ENCODE measurements at regions not wholly inside any gene's neighbourhood (a gene's known extent, or its start where the extent isn't known, plus 50 kb on each side); places are given as distances from the start of the nearest gene placed in this dataset.

- ChIA-PET POLR2A (no interaction called here), CTCF (interaction anchor here (1.3 to 2.1 kb wide), 2 partner anchors 14 to 24 kb away, joined by 3 to 7 read pairs; no protein-coding TSS in a partner anchor)
- Histone ChIP-seq H3K36me3 (ENCODE audit: insufficient read depth, low read length) (no peaks in the 10 kb centered on the region), H3K4me3 (ENCODE audit: low read length) (no peak overlapping the region), H3K4me1 (ENCODE audit: insufficient read depth, low read length) (no peaks in the 10 kb centered on the region), H3K9me3 (ENCODE audit: low read length) (no peaks in the 10 kb centered on the region), H3K27ac (ENCODE audit: low read depth, low read length) (no peak overlapping the region), H3K27me3 (ENCODE audit: insufficient read depth, low read length, poor library complexity, severe bottlenecking) (no peaks in the 10 kb centered on the region)
- DNase-seq: no peak
- Mint-ChIP-seq H3K4me3 (no peak overlapping the region), H3K27ac (no peak overlapping the region), H3K36me3 (peaks cover 0 to 7% (median 3%) of the 10 kb centered on the region in 3 donors), H3K4me1 (no peaks in the 10 kb centered on the region), H3K9me3 (peaks cover 4 to 7% (median 6%) of the 10 kb centered on the region in 5 donors), H3K27me3 (peaks cover 4 to 5% of the 10 kb centered on the region in 2 donors)
These were observed 146.4 kb upstream of the LYZL2 start for GRCh38 chr10:30775779-30776591.

DNA sequence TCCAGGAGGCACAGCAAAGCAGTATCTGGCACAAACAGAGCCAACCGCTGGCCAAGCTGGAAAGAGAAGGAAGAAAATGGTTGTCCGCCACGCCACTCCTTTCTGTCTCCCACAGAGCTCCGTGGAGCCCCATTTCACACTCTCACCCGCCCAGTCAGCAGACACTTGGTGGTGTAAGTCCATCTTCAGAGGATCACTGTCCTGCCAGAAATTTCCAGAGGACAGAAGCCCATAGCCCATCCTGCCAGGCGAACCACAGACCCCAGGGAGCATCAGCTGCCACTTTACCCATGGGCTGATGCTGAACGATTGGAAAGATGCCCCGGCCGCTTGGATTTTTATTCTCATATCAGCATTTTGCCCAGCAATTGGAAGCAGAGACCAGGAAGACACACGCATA, 144.7 kb upstream of the LYZL2 start:
- CTCF ChIA-PET: no interaction called here
- Mint-ChIP-seq H3K4me3 (no peak overlapping the region), H3K27me3 (peaks cover 4 to 5% of the 10 kb centered on the region in 2 donors)

GRCh38 chr10:30773501-30773900, 143.9 kb upstream of the LYZL2 start:
- H3K9me3 Mint-ChIP-seq: peaks cover 6 to 17% (median 12%) of the 10 kb centered on the region in 5 donors
- peaks cover 0 to 10% (median 3%) of the 10 kb centered on the region in 3 donors for H3K36me3 Mint-ChIP-seq
- Histone ChIP-seq H3K4me1 (ENCODE audit: insufficient read depth, low read length) (no peaks in the 10 kb centered on the region), H3K36me3 (ENCODE audit: insufficient read depth, low read length) (no peaks in the 10 kb centered on the region), H3K27ac (ENCODE audit: low read depth, low read length) (no peak overlapping the region), H3K9me3 (ENCODE audit: low read length) (no peaks in the 10 kb centered on the region), H3K4me3 (ENCODE audit: low read length) (no peak overlapping the region), H3K27me3 (ENCODE audit: insufficient read depth, low read length, poor library complexity, severe bottlenecking) (no peaks in the 10 kb centered on the region)
- peaks cover 4% of the 10 kb centered on the region in 2 donors for H3K27me3 Mint-ChIP-seq
- H3K4me1 Mint-ChIP-seq: no peaks in the 10 kb centered on the region
- DNase-seq: no peak
- ChIA-PET POLR2A (no interaction called here), CTCF (no interaction called here)
- no peak overlapping the region for H3K27ac Mint-ChIP-seq
- no peak overlapping the region for H3K4me3 Mint-ChIP-seq

More for the DNA sequence above, 144.7 kb upstream of the LYZL2 start:
- Histone ChIP-seq H3K9me3 (ENCODE audit: low read length) (no peaks in the 10 kb centered on the region), H3K4me1 (ENCODE audit: insufficient read depth, low read length) (no peaks in the 10 kb centered on the region), H3K4me3 (ENCODE audit: low read length) (no peak overlapping the region), H3K36me3 (ENCODE audit: insufficient read depth, low read length) (no peaks in the 10 kb centered on the region), H3K27me3 (ENCODE audit: insufficient read depth, low read length, poor library complexity, severe bottlenecking) (no peaks in the 10 kb centered on the region), H3K27ac (ENCODE audit: low read depth, low read length) (no peak overlapping the region)
- Mint-ChIP-seq H3K4me1 (no peaks in the 10 kb centered on the region), H3K9me3 (peaks cover 5 to 15% (median 12%) of the 10 kb centered on the region in 5 donors), H3K27ac (no peak overlapping the region), H3K36me3 (peaks cover 0 to 10% (median 3%) of the 10 kb centered on the region in 3 donors)
- POLR2A ChIA-PET: no interaction called here
- no peak for DNase-seq

DNA sequence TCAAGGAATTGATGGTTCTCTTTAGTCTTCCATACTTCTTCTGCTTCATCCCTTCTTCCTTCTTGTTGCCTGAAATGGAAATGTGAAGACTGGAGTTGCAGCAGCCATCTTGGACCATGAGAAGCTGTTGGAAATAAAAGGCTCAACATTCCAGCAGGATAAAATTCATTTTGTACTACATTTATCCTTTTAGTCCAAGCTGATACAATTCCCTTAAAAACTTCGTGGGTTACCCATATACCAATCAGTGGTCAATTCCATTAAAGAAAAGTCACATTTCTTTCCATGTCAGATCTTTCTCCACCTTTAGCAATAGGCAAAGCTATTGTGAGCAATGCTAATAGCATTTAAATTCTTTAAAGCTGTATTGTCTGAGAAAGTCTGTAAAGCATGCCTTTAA, 141.3 kb upstream of the LYZL2 start:
- DNase-seq: no peak
- H3K4me3 ChIP-seq (ENCODE audit: low read length): no peak overlapping the region
- Mint-ChIP-seq H3K36me3 (peaks cover 0 to 10% (median 3%) of the 10 kb centered on the region in 3 donors), H3K4me3 (no peak overlapping the region), H3K4me1 (no peaks in the 10 kb centered on the region), H3K27ac (no peak overlapping the region), H3K27me3 (peaks cover 2 to 4% of the 10 kb centered on the region in 2 donors), H3K9me3 (peaks cover 10 to 18% (median 12%) of the 10 kb centered on the region in 5 donors)
- no peaks in the 10 kb centered on the region for H3K9me3 ChIP-seq (ENCODE audit: low read length)
- H3K36me3 ChIP-seq (ENCODE audit: insufficient read depth, low read length): no peaks in the 10 kb centered on the region
- POLR2A ChIA-PET: no interaction called here
- H3K27ac ChIP-seq (ENCODE audit: low read depth, low read length): no peak overlapping the region
- no peaks in the 10 kb centered on the region for H3K4me1 ChIP-seq (ENCODE audit: insufficient read depth, low read length)
- CTCF ChIA-PET: interaction anchor here (1.0 to 1.5 kb wide), 2 partner anchors 11 to 13 kb away, joined by 3 read pairs; no protein-coding TSS in a partner anchor
- H3K27me3 ChIP-seq (ENCODE audit: insufficient read depth, low read length, poor library complexity, severe bottlenecking): no peaks in the 10 kb centered on the region

GRCh38 chr10:30770229-30770628, 140.7 kb upstream of the LYZL2 start:
- H3K27ac ChIP-seq (ENCODE audit: low read depth, low read length): no peak overlapping the region
- peaks cover 2 to 4% of the 10 kb centered on the region in 2 donors for H3K27me3 Mint-ChIP-seq
- H3K4me1 ChIP-seq (ENCODE audit: insufficient read depth, low read length): no peaks in the 10 kb centered on the region
- no peaks in the 10 kb centered on the region for H3K9me3 ChIP-seq (ENCODE audit: low read length)
- H3K4me3 Mint-ChIP-seq: no peak overlapping the region
- no peak overlapping the region for H3K4me3 ChIP-seq (ENCODE audit: low read length)
- H3K27ac Mint-ChIP-seq: peak overlapping the region in 1 of 8 donors; percentile 1
- no peaks in the 10 kb centered on the region for H3K27me3 ChIP-seq (ENCODE audit: insufficient read depth, low read length, poor library complexity, severe bottlenecking)
- DNase-seq: no peak
- peaks cover 0 to 10% (median 3%) of the 10 kb centered on the region in 3 donors for H3K36me3 Mint-ChIP-seq
- H3K4me1 Mint-ChIP-seq: no peaks in the 10 kb centered on the region
- no peaks in the 10 kb centered on the region for H3K36me3 ChIP-seq (ENCODE audit: insufficient read depth, low read length)
- H3K9me3 Mint-ChIP-seq: peaks cover 10 to 18% (median 12%) of the 10 kb centered on the region in 5 donors
- ChIA-PET CTCF (interaction anchor here (1.5 kb wide), 1 partner anchor 11 kb away, joined by 3 read pairs; no protein-coding TSS in a partner anchor), POLR2A (no interaction called here)

DNA sequence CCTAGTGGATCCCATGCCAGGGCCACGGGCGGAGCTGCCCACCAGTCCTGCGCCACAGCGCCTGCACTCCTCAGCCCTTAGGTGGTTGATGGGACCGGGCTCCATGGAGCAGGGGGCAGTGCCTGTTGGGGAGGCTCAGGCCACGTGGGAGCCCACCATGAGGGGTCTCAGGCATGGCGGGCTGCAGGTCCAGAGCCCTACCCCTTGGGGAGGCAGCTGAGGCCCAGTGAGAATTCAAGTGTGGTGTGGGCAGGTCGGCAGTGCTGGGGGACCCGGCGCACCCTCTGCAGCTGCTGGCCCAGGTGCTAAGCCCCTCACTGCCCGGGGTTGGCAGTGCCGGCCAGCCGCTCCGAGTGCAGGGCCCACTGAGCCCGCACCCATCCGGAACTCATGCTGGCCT, 139.8 kb upstream of the LYZL2 start:
- ChIA-PET CTCF (interaction anchor here (0.8 to 1.4 kb wide), 2 partner anchors 17 to 1001 kb away, joined by 4 to 6 read pairs; no protein-coding TSS in a partner anchor), POLR2A (no interaction called here)
- Histone ChIP-seq H3K4me1 (ENCODE audit: insufficient read depth, low read length) (no peaks in the 10 kb centered on the region), H3K27me3 (ENCODE audit: insufficient read depth, low read length, poor library complexity, severe bottlenecking) (no peaks in the 10 kb centered on the region), H3K36me3 (ENCODE audit: insufficient read depth, low read length) (no peaks in the 10 kb centered on the region), H3K4me3 (ENCODE audit: low read length) (no peak overlapping the region), H3K27ac (ENCODE audit: low read depth, low read length) (no peak overlapping the region), H3K9me3 (ENCODE audit: low read length) (no peaks in the 10 kb centered on the region)
- Mint-ChIP-seq H3K36me3 (peaks cover 0 to 10% (median 3%) of the 10 kb centered on the region in 3 donors), H3K4me3 (no peak overlapping the region), H3K9me3 (peaks cover 10 to 18% (median 12%) of the 10 kb centered on the region in 5 donors), H3K27ac (no peak overlapping the region), H3K27me3 (peaks cover 2 to 4% of the 10 kb centered on the region in 2 donors), H3K4me1 (no peaks in the 10 kb centered on the region)
- DNase-seq: peak in 1 of 5 donors; percentile 30

DNA sequence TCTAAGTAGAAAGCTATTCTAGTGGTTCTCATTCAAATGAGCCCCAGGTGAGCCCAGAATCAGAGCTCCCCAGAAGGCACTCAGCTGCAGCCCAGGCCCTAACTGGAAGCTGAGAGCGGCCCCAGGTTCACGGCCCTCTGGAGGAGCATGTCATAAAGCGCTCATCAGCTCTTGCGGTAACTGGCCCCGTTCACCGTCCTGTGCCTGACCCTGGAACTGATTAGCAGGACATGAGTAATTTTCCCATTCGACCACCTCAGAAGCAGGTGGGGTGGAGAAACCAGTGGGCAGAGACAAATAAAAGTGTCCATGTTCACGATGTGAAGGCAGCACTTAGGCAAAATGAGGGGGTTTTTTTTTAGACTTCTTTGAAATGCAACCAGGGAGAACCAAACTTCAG, 136.1 kb upstream of the LYZL2 start:
- Histone ChIP-seq H3K36me3 (ENCODE audit: insufficient read depth, low read length) (no peaks in the 10 kb centered on the region), H3K4me3 (ENCODE audit: low read length) (no peak overlapping the region), H3K9me3 (ENCODE audit: low read length) (no peaks in the 10 kb centered on the region), H3K27ac (ENCODE audit: low read depth, low read length) (no peak overlapping the region), H3K4me1 (ENCODE audit: insufficient read depth, low read length) (no peaks in the 10 kb centered on the region), H3K27me3 (ENCODE audit: insufficient read depth, low read length, poor library complexity, severe bottlenecking) (no peaks in the 10 kb centered on the region)
- Mint-ChIP-seq H3K4me3 (no peak overlapping the region), H3K9me3 (peaks cover under 1 to 9% (median 5%) of the 10 kb centered on the region in 5 donors), H3K36me3 (no peaks in the 10 kb centered on the region), H3K27ac (no peak overlapping the region), H3K27me3 (no peaks in the 10 kb centered on the region), H3K4me1 (no peaks in the 10 kb centered on the region)
- ChIA-PET CTCF (interaction anchor here (1.0 to 3.7 kb wide), 2 partner anchors 14 to 38 kb away, joined by 3 to 15 read pairs; no protein-coding TSS in a partner anchor), POLR2A (interaction anchor here (0.6 kb wide), 1 partner anchor 18 kb away, joined by 5 read pairs; no protein-coding TSS in a partner anchor)
- DNase-seq: no peak

DNA sequence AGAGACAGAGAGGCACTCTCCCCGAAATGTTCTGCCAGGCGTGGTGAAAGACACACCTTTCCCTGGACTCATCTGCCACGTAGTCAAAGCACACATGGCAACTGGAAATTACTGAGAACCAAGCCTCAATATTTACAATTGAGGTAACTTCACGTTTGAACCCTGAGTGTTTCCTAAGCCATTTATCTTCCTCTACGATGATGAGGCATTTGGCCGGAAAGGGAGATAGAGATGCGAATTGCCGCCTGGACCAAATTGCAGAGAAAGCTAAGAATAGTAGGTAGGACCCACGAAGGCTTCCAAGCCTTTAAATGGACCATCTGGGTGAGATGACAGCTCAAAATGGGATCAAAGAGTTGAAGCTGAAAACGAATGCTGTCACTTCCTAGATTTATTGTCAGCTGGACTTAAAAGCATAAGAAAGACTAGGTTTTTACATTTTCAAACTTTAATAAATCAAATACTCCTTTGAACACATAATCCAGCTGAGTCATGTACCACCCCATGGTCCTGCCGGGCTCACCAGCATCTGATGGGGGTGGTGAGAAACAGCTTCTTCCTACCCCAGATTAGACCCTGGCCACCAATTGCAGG, 135.6 kb upstream of the LYZL2 start:
- Histone ChIP-seq H3K4me3 (ENCODE audit: low read length) (no peak overlapping the region), H3K36me3 (ENCODE audit: insufficient read depth, low read length) (no peaks in the 10 kb centered on the region), H3K9me3 (ENCODE audit: low read length) (no peaks in the 10 kb centered on the region), H3K27me3 (ENCODE audit: insufficient read depth, low read length, poor library complexity, severe bottlenecking) (no peaks in the 10 kb centered on the region), H3K27ac (ENCODE audit: low read depth, low read length) (no peak overlapping the region), H3K4me1 (ENCODE audit: insufficient read depth, low read length) (no peaks in the 10 kb centered on the region)
- Mint-ChIP-seq H3K36me3 (no peaks in the 10 kb centered on the region), H3K9me3 (peaks cover 0 to 6% (median 4%) of the 10 kb centered on the region in 5 donors), H3K27me3 (no peaks in the 10 kb centered on the region), H3K4me1 (no peaks in the 10 kb centered on the region), H3K27ac (no peak overlapping the region), H3K4me3 (no peak overlapping the region)
- ChIA-PET CTCF (interaction anchor here (1.0 to 3.7 kb wide), 2 partner anchors 13 to 38 kb away, joined by 3 to 15 read pairs; no protein-coding TSS in a partner anchor), POLR2A (interaction anchor here (0.6 kb wide), 1 partner anchor 18 kb away, joined by 5 read pairs; no protein-coding TSS in a partner anchor)
- no peak for DNase-seq
